ENCODE measurements at regions not wholly inside any gene's neighbourhood (a gene's known extent, or its start where the extent isn't known, plus 50 kb on each side); places are given as distances from the start of the nearest gene placed in this dataset.

GRCh38 chr6:144714021-144714712 lies 429.0 kb downstream of the UTRN start:
- no peaks in the 10 kb centered on the region; the same call in 1 of the 2 replicates for H4K20me1 ChIP-seq (ENCODE audit: insufficient read depth, low read length)
- H3K9ac ChIP-seq (ENCODE audit: insufficient read depth, low read depth, low read length) = no peak overlapping the region
- no peaks in the 10 kb centered on the region for H3K79me2 ChIP-seq (ENCODE audit: insufficient read depth, low read length)
- TF ChIP-seq MXD1 (CRISPR knock-in tag; IDR thresholded peaks at IDR 0.05) = no peak
- no peak for TF ChIP-seq ZNF670 (CRISPR knock-in tag; IDR thresholded peaks at IDR 0.05; ENCODE audit: borderline replicate concordance)
- no peak for TF ChIP-seq ZNF513 (CRISPR knock-in tag; conservative IDR thresholded peaks at IDR 0.05)
- no peak for TF ChIP-seq XBP1 (CRISPR knock-in tag; IDR thresholded peaks at IDR 0.05)
- TF ChIP-seq RBAK (CRISPR knock-in tag; IDR thresholded peaks at IDR 0.05) = no peak
- no peak for TF ChIP-seq CENPX (CRISPR knock-in tag; IDR thresholded peaks at IDR 0.05)
- no peak for TF ChIP-seq ZNF710 (CRISPR knock-in tag; IDR thresholded peaks at IDR 0.05; ENCODE audit: borderline replicate concordance)
- no peak for TF ChIP-seq NKX3-1 (CRISPR knock-in tag; IDR thresholded peaks at IDR 0.05)
- no peak for TF ChIP-seq ZSCAN12 (CRISPR knock-in tag; IDR thresholded peaks at IDR 0.05)
- TF ChIP-seq ZHX1 (CRISPR knock-in tag; IDR thresholded peaks at IDR 0.05; ENCODE audit: low read depth) = no peak
- ATAC-seq = no peak
- H3K9me3 ChIP-seq (ENCODE audit: low read length) = no peaks in the 10 kb centered on the region
- no peak for DNase-seq (ENCODE audit: low spot score)
- WGBS (ENCODE audit: low lambda C conversion rate) = 97% methylated on average over 2 of the region's 2 CpGs
- in situ Hi-C loops (cut with HindIII; ENCODE audit: extremely low pct_ligation_motif_present, low pct_unique_long_range_greater_than_20kb) (no loop called here), intact Hi-C loops (cut with micrococcal nuclease; ENCODE audit: unreplicated experiment) (no loop called here)
- ChIA-PET POLR2A (no interaction called here), CTCF (ENCODE audit: low intra/inter-chr PET ratio, low total read pairs) (no interaction called here)
- no peaks in the 10 kb centered on the region for H3K27me3 ChIP-seq (ENCODE audit: control insufficient read depth in 1 of 2, insufficient read depth in 2 of 2, low read length in 2 of 2)
- H2AFZ ChIP-seq (ENCODE audit: low read length) = no peak overlapping the region
- H3K4me2 ChIP-seq (ENCODE audit: low read depth, low read length) = no peak overlapping the region
- no peak overlapping the region for H3K27ac ChIP-seq (ENCODE audit: extremely low read length, insufficient read depth, low read length)
- FAIRE-seq = no peak
- H3K4me1 ChIP-seq (ENCODE audit: insufficient read depth, low read length) = no peaks in the 10 kb centered on the region
- H3K36me3 ChIP-seq (replicated peaks in 1 of 2; ENCODE audit: control insufficient read depth in 1 of 2, insufficient read depth in 2 of 2, low read length in 2 of 2) = peaks cover 4 to 18% of the 10 kb centered on the region in 2 experiments
- no peak overlapping the region for H3K4me3 ChIP-seq (replicated peaks in 1 of 3; ENCODE audit: insufficient read depth in 1 of 3, low read depth in 2 of 3, low read length in 3 of 3)
- no TSS peak for BruUV-seq (replicated peaks)

Measured in HepG2 (cell line).